ENCODE measurements at regions not wholly inside any gene's neighbourhood (a gene's known extent, or its start where the extent isn't known, plus 50 kb on each side); places are given as distances from the start of the nearest gene placed in this dataset.
"Not testable (repeated sequence)": the region's sequence is repeated elsewhere in the genome, so short reads cannot be mapped to it uniquely, and the experiment has no call there.

GRCh38 chr10:86579883-86580520, 58.4 kb upstream of the WAPL start:
- DNase-seq (ENCODE audit: low read depth): no peak

GRCh38 chr10:86580521-86580891, 58.9 kb upstream of the WAPL start:
- DNase-seq (ENCODE audit: low read depth): no peak

- DNase-seq (ENCODE audit: low read depth): no peak
Measured at GRCh38 chr10:86583983-86584382, 62.4 kb upstream of the WAPL start.

GRCh38 chr10:86585037-86585929, 63.7 kb upstream of the WAPL start:
- peak; percentile 15 for DNase-seq (ENCODE audit: low read depth)

- no peak for DNase-seq (ENCODE audit: low read depth)
Measured at GRCh38 chr10:86586516-86586915, 64.9 kb upstream of the WAPL start.

- DNase-seq (ENCODE audit: low read depth): not testable (repeated sequence)
Measured at GRCh38 chr10:86588781-86589180, 65.6 kb upstream of the OPN4 start.

- no peak for DNase-seq (ENCODE audit: low read depth)
Measured at GRCh38 chr10:86591436-86591835, 62.9 kb upstream of the OPN4 start.

- no peak for DNase-seq (ENCODE audit: low read depth)
Measured at GRCh38 chr10:86592413-86592812, 61.9 kb upstream of the OPN4 start.

- DNase-seq (ENCODE audit: low read depth): no peak
Measured at GRCh38 chr10:86594535-86594934, 59.8 kb upstream of the OPN4 start.

- DNase-seq (ENCODE audit: low read depth): no peak
Measured at GRCh38 chr10:86595496-86595895, 58.9 kb upstream of the OPN4 start.

- DNase-seq (ENCODE audit: low read depth): no peak
Measured at GRCh38 chr10:86596266-86596665, 58.1 kb upstream of the OPN4 start.

- DNase-seq (ENCODE audit: low read depth): no peak
Measured at GRCh38 chr10:86597306-86597705, 57.0 kb upstream of the OPN4 start.

GRCh38 chr10:86598151-86598550, 56.2 kb upstream of the OPN4 start:
- no peak for DNase-seq (ENCODE audit: low read depth)

- DNase-seq (ENCODE audit: low read depth): no peak
Measured at GRCh38 chr10:86599041-86599440, 55.3 kb upstream of the OPN4 start.

GRCh38 chr10:86599729-86600128, 54.6 kb upstream of the OPN4 start:
- DNase-seq (ENCODE audit: low read depth): no peak

- no peak for DNase-seq (ENCODE audit: low read depth)
Measured at GRCh38 chr10:86600296-86600695, 54.1 kb upstream of the OPN4 start.

GRCh38 chr10:86601956-86602602, 52.3 kb upstream of the OPN4 start:
- no peak for DNase-seq (ENCODE audit: low read depth)

- DNase-seq (ENCODE audit: low read depth): no peak
Measured at GRCh38 chr10:86603256-86603655, 51.1 kb upstream of the OPN4 start.
